Breast epithelium (tissue), 4 donors: ENCODE measurements at regions not wholly inside any gene's neighbourhood (a gene's known extent, or its start where the extent isn't known, plus 50 kb on each side); places are given as distances from the start of the nearest gene placed in this dataset.
"Not testable (repeated sequence)": the region's sequence is repeated elsewhere in the genome, so short reads cannot be mapped to it uniquely, and the experiment has no call there.

ENCODE experiments used
- DNase-seq, 2 donors: peaks; one replicate each; pipeline ENCODE4 v3.0.0-alpha.2; 2019; ENCODE audit warnings: low spot score in 2 of 2
- H3K27ac ChIP-seq, 2 donors: fragments of 200-600 bp; sonication (generic) in 1 of 2; one replicate each; pipeline ENCODE4 v1.5.1; 2016 to 2019; ENCODE audit warnings: mild to moderate bottlenecking in 1 of 2
- H3K27me3 ChIP-seq, 2 donors: fragments of 200-600 bp; sonication (generic) in 1 of 2; one replicate each; pipeline versions ENCODE4 v1.5.1 to v1.6.0; 2017 to 2019; ENCODE audit warnings: control low read depth in 1 of 2, mild to moderate bottlenecking in 1 of 2
- H3K36me3 ChIP-seq: fragments of 200-600 bp; one replicate; pipeline ENCODE4 v1.5.1; 2019
- H3K4me1 ChIP-seq, 2 donors: fragments of 200-600 bp; sonication (generic); one replicate each; pipeline ENCODE4 v1.5.1; 2016 to 2019; ENCODE audit warnings: control low read depth in 1 of 2
- H3K4me3 ChIP-seq, 3 donors: fragments of 200-600 bp; sonication (generic); 1 replicate in 2 of 3; 2 replicates in 1 of 3; pipeline ENCODE4 v1.5.1; 2016 to 2019; ENCODE audit warnings: mild to moderate bottlenecking in 3 of 3, moderate library complexity in 2 of 3
- H3K9me3 ChIP-seq, 2 donors: fragments of 200-600 bp; sonication (generic) in 1 of 2; one replicate each; pipeline ENCODE4 v1.5.1; 2016 to 2019; ENCODE audit warnings: control low read depth in 1 of 2
- CTCF ChIP-seq, 3 donors: fragments of 450-650 bp; IDR thresholded peaks; one replicate each; pipeline ENCODE4 v1.5.1; 2016 to 2017; ENCODE audit warnings: antibody characterized with exemption in 3 of 3, mild to moderate bottlenecking in 3 of 3, moderate library complexity in 3 of 3
- POLR2A ChIP-seq: fragments of 450-650 bp; IDR thresholded peaks from one replicate; pipeline ENCODE4 v1.6.1; 2016; ENCODE audit warnings: antibody characterized with exemption, mild to moderate bottlenecking, moderate library complexity
- POLR2AphosphoS5 ChIP-seq, 3 donors: sonication (generic); formaldehyde crosslinking; IDR thresholded peaks; one replicate each; pipeline ENCODE4 v1.6.1; 2017; ENCODE audit warnings: antibody characterized with exemption in 3 of 3
- intact Hi-C: fragments of 100-400 bp; cut with DNase I; formaldehyde crosslinking; loops from one replicate; pipeline ENCODE4 v1.15.1; 2023; ENCODE audit warnings: low total_unique reads

- Histone ChIP-seq H3K27me3 (no peaks in the 10 kb centered on the region), H3K36me3 (no peaks in the 10 kb centered on the region), H3K4me1 (no peaks in the 10 kb centered on the region), H3K9me3 (no peaks in the 10 kb centered on the region), H3K4me3 (no peak overlapping the region), H3K27ac (no peak overlapping the region)
- intact Hi-C loops, result no loop called here
- DNase-seq, result no peak
- TF ChIP-seq POLR2AphosphoS5 (IDR thresholded peaks at IDR 0.05) (no peak), CTCF (IDR thresholded peaks at IDR 0.05) (no peak), POLR2A (no peak)
Observed at GRCh38 chr15:91413142-91413541, 313.1 kb downstream of the SV2B start.

DNA sequence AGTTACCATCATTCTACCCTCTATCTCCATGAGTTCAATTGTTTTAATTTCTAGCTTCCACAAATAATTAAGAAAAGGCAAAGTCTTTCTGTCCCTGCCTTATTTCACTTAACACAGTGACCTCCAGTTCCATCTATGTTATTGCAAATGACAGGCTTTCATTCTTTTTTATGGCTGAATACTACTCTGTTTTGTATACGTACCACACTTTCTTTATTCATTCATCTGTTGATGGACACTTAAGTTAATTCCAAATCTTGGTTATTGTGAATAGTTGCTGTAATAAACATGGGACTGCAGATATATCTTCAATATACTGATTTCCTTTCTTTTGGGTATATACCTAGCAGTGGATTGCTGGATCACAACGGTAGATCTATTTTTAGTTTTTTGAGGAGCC lies 314.1 kb downstream of the SV2B start:
- no peak for DNase-seq
- H3K4me3 ChIP-seq, result no peak overlapping the region
- no peak for TF ChIP-seq POLR2AphosphoS5 (IDR thresholded peaks at IDR 0.05)
- TF ChIP-seq POLR2A, result no peak
- no peak for TF ChIP-seq CTCF (IDR thresholded peaks at IDR 0.05)
- no peaks in the 10 kb centered on the region for H3K9me3 ChIP-seq
- H3K27ac ChIP-seq, result no peak overlapping the region
- intact Hi-C loops, result no loop called here
- H3K36me3 ChIP-seq, result no peaks in the 10 kb centered on the region
- no peaks in the 10 kb centered on the region for H3K27me3 ChIP-seq
- H3K4me1 ChIP-seq, result no peaks in the 10 kb centered on the region

GRCh38 chr15:91415258-91415657 lies 315.2 kb downstream of the SV2B start:
- H3K27ac ChIP-seq, result not testable (repeated sequence)

GRCh38 chr15:91420689-91421088 lies 320.6 kb downstream of the SV2B start:
- Histone ChIP-seq H3K27me3 (no peaks in the 10 kb centered on the region), H3K36me3 (no peaks in the 10 kb centered on the region), H3K9me3 (peaks cover 0 to 3% of the 10 kb centered on the region in 2 donors), H3K27ac (no peak overlapping the region), H3K4me3 (no peak overlapping the region), H3K4me1 (no peaks in the 10 kb centered on the region)
- DNase-seq, result no peak
- TF ChIP-seq CTCF (IDR thresholded peaks at IDR 0.05) (no peak), POLR2A (no peak), POLR2AphosphoS5 (IDR thresholded peaks at IDR 0.05) (no peak)
- intact Hi-C loops, result loop anchor here (10.0 kb wide), 1 partner anchor 64 kb away; no protein-coding TSS in a partner anchor

More at GRCh38 chr15:91415258-91415657, 315.2 kb downstream of the SV2B start:
- H3K27me3 ChIP-seq, H3K4me3 ChIP-seq, intact Hi-C loops, H3K4me1 ChIP-seq, DNase-seq, H3K36me3 ChIP-seq, H3K9me3 ChIP-seq: not testable (repeated sequence)

DNA sequence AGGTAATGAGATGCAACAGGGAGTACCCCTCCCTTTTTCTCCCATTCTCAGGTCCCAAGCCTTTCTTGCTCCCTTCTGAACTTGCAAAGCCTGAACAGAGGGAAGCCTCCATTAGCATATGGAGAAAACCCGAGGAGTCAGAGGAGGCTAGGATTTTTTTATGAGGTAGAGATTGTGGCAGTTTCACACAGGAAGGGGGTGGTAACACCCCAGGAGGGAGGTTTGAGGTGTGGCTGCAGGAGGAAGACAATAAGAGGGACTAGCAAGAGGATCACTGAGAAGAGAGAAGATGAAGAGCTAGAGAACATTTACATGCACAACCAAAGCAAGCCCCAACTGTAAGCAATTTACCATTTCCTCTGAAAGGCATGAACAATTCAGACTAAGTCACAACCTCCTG lies 322.7 kb downstream of the SV2B start:
- TF ChIP-seq CTCF (IDR thresholded peaks at IDR 0.05), result no peak
- TF ChIP-seq POLR2AphosphoS5 (IDR thresholded peaks at IDR 0.05), result no peak
- no peak for TF ChIP-seq POLR2A
- intact Hi-C loops, result loop anchor here (10.0 kb wide), 1 partner anchor 62 kb away; no protein-coding TSS in a partner anchor
- no peak overlapping the region for H3K4me3 ChIP-seq

DNA sequence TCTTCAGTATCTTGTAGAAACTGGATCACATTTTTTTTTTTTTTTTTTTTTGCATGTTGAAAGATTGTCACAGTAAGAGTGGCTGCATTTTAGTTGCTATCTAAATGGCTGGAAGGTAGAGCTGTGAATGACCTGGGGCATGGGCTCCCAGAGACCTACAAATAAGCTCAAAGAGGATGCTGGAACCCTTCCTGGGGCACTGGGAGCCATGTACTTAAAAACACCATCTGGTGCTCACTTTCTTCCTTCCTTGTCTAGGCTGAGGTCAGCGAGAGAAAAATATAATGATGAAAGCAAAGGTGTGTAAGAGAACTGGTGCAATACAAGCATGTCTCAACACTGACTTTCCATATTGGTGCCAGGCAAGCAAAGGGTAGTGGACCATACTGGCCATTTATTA lies 323.9 kb downstream of the SV2B start:
- Histone ChIP-seq H3K9me3 (peaks cover 0 to 3% of the 10 kb centered on the region in 2 donors), H3K36me3 (no peaks in the 10 kb centered on the region), H3K27ac (no peak overlapping the region), H3K4me1 (no peaks in the 10 kb centered on the region), H3K4me3 (no peak overlapping the region), H3K27me3 (no peaks in the 10 kb centered on the region)
- DNase-seq, result no peak
- TF ChIP-seq POLR2AphosphoS5 (IDR thresholded peaks at IDR 0.05) (no peak), POLR2A (no peak), CTCF (IDR thresholded peaks at IDR 0.05) (no peak)
- intact Hi-C loops, result loop anchor here (10.0 kb wide), 1 partner anchor 61 kb away; no protein-coding TSS in a partner anchor

More for the DNA sequence above, 322.7 kb downstream of the SV2B start:
- H3K4me1 ChIP-seq, result no peaks in the 10 kb centered on the region
- no peaks in the 10 kb centered on the region for H3K36me3 ChIP-seq
- peaks cover 0 to 3% of the 10 kb centered on the region in 2 donors for H3K9me3 ChIP-seq
- DNase-seq, result no peak
- H3K27me3 ChIP-seq, result no peaks in the 10 kb centered on the region
- no peak overlapping the region for H3K27ac ChIP-seq
